ENCODE measurements at regions not wholly inside any gene's neighbourhood (a gene's known extent, or its start where the extent isn't known, plus 50 kb on each side); places are given as distances from the start of the nearest gene placed in this dataset.

DNA sequence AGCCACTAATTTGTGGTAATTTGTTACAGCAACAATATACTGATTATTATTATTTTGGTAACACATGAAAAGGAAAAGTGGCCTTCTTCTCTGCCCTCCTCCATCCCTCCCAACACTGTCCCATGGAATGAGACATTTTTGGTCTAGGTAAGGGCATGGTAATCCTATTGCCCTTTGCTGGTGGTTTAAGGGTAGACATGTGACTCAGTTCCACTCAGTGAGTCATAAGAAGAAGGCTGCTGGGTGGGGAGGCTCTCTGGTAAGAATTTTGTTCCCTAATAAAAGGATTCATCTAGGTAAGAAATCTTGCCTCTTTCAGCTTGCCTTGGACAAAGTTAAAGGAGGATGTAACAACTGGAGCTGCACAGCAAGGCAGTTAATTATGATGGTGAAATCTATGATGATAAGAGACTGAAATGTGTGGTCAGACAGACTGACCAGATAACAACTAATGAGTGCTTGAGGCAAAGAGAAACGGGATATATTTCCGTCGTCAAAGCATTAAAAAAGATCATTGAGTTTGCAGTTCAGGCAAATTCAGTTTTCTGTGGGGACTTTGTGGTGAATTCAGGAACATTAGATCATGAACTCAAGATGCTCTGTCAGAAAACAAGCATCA, 232.0 kb upstream of the KCNK2 start:
- TF ChIP-seq MAX (IDR thresholded peaks at IDR 0.05; ENCODE audit: low read depth) = no peak
- TF ChIP-seq CTCF (IDR thresholded peaks at IDR 0.05) = no peak
- TF ChIP-seq EZH2phosphoT487 (IDR thresholded peaks at IDR 0.05; ENCODE audit: borderline replicate concordance, low read depth) = no peak
- TF ChIP-seq REST (IDR thresholded peaks at IDR 0.05; ENCODE audit: low read depth, low read length) = no peak
- TF ChIP-seq EP300 (IDR thresholded peaks at IDR 0.05; ENCODE audit: borderline replicate concordance in 1 of 2, low read depth in 1 of 2, low read length in 1 of 2) = no peak
- TF ChIP-seq YY1 (IDR thresholded peaks at IDR 0.05; ENCODE audit: low read depth) = no peak
- TF ChIP-seq TCF12 (IDR thresholded peaks at IDR 0.05) = no peak
- no peak for TF ChIP-seq RAD21 (IDR thresholded peaks at IDR 0.05; ENCODE audit: low read length)
- TF ChIP-seq POLR2AphosphoS5 (IDR thresholded peaks at IDR 0.05; ENCODE audit: low read depth, low read length) = no peak

Data from SK-N-SH (cell line).